ENCODE measurements at regions not wholly inside any gene's neighbourhood (a gene's known extent, or its start where the extent isn't known, plus 50 kb on each side); places are given as distances from the start of the nearest gene placed in this dataset.

DNA sequence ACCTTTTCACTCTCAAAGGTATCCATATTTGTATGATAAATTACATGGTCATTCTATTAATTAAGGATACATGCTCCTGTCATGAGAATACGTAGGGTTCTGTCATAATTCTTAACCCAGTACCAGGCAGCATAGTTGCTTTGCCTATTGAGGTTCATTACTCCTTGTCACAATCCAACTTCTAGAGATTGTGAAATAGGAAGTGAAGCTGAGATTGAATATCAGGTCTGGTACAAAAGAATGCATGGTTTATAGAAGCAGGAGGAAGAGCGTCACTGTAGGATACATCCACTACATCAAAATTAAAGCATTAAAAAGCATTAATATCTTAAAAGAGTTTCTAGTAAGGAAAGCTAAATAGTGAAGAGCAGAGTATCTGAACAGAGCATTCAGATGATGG lies 647.0 kb downstream of the IQCM start:
- TF ChIP-seq CTCF (conservative IDR thresholded peaks at IDR 0.05 in 1 of 2, IDR thresholded peaks at IDR 0.05 in 1 of 2; ENCODE audit: low read depth in 1 of 2, low read length in 2 of 2) (no peak), EZH2 (IDR thresholded peaks at IDR 0.05; ENCODE audit: low read length, missing control alignments) (no peak)
